Parathyroid adenoma (tissue), 2 donors: ENCODE measurements at regions not wholly inside any gene's neighbourhood (a gene's known extent, or its start where the extent isn't known, plus 50 kb on each side); places are given as distances from the start of the nearest gene placed in this dataset.

Experiments
- H2AFZ ChIP-seq: fragments of 300-600 bp; sonication (generic); one replicate; pipeline ENCODE4 v1.7.0; 2017; ENCODE audit warnings: antibody characterized with exemption, mild to moderate bottlenecking
- H3K27ac ChIP-seq: fragments of 300-600 bp; sonication (generic); one replicate; pipeline ENCODE4 v1.7.0; 2017
- H3K27me3 ChIP-seq: fragments of 300-600 bp; sonication (generic); one replicate; pipeline ENCODE4 v1.7.0; 2017; ENCODE audit warnings: low read length; ENCODE audit not compliant: control insufficient read depth, insufficient read depth
- H3K36me3 ChIP-seq: fragments of 300-600 bp; sonication (generic); one replicate; pipeline ENCODE4 v1.7.0; 2017; ENCODE audit warnings: low read length; ENCODE audit not compliant: control insufficient read depth, insufficient read depth
- H3K4me1 ChIP-seq: fragments of 300-600 bp; sonication (generic); one replicate; pipeline ENCODE4 v1.7.0; 2017; ENCODE audit warnings: control low read depth
- H3K4me2 ChIP-seq: fragments of 300-600 bp; sonication (generic); one replicate; pipeline ENCODE4 v1.7.0; 2017; ENCODE audit warnings: low read length
- H3K4me3 ChIP-seq: fragments of 300-600 bp; sonication (generic); one replicate; pipeline ENCODE4 v1.7.0; 2017; ENCODE audit warnings: low read depth, low read length
- H3K79me2 ChIP-seq: fragments of 300-600 bp; sonication (generic); one replicate; pipeline ENCODE4 v1.7.0; 2017; ENCODE audit warnings: control low read depth
- H3K9ac ChIP-seq: fragments of 300-600 bp; sonication (generic); one replicate; pipeline ENCODE4 v1.7.0; 2017; ENCODE audit warnings: mild to moderate bottlenecking
- H3K9me3 ChIP-seq: fragments of 300-600 bp; sonication (generic); one replicate; pipeline ENCODE4 v1.7.0; 2017; ENCODE audit warnings: low read length; ENCODE audit not compliant: control insufficient read depth
- TF ChIP-seq, protein P1 (sequence below): fragments of 300-600 bp; sonication (generic); IDR thresholded peaks from one replicate; pipeline ENCODE4 v1.7.0; 2017; ENCODE audit warnings: antibody characterized with exemption, mild to moderate bottlenecking
- donor health status: primary hyperparathyroidism.

DNA sequence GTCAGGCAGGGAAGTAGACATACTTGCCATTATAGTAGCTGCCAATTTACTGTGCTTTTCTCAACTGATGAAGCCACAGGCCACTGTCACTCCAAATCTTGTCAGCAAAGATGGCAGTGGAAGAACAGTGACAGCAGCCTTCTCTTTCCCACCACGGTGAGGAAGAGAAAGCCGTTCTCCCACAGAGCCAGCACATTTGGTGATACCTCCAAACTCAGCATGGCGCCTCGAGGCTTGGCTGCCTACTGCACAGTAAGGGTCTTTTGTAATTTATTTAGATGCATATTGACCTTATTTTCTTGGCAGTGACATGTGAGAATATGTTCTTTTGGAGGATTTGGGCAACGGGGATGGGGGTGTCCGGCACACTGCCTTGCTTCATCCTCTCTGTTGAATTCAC is 117.2 kb upstream of the CDH20 start:
- Histone ChIP-seq H3K4me3 (no peak overlapping the region), H3K27ac (no peak overlapping the region), H3K27me3 (no peaks in the 10 kb centered on the region), H2AFZ (no peak overlapping the region), H3K9me3 (no peaks in the 10 kb centered on the region), H3K4me1 (no peaks in the 10 kb centered on the region), H3K9ac (no peak overlapping the region), H3K36me3 (no peaks in the 10 kb centered on the region), H3K4me2 (no peak overlapping the region), H3K79me2 (no peaks in the 10 kb centered on the region)
- TF ChIP-seq, protein P1, sequence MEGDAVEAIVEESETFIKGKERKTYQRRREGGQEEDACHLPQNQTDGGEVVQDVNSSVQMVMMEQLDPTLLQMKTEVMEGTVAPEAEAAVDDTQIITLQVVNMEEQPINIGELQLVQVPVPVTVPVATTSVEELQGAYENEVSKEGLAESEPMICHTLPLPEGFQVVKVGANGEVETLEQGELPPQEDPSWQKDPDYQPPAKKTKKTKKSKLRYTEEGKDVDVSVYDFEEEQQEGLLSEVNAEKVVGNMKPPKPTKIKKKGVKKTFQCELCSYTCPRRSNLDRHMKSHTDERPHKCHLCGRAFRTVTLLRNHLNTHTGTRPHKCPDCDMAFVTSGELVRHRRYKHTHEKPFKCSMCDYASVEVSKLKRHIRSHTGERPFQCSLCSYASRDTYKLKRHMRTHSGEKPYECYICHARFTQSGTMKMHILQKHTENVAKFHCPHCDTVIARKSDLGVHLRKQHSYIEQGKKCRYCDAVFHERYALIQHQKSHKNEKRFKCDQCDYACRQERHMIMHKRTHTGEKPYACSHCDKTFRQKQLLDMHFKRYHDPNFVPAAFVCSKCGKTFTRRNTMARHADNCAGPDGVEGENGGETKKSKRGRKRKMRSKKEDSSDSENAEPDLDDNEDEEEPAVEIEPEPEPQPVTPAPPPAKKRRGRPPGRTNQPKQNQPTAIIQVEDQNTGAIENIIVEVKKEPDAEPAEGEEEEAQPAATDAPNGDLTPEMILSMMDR, result no peak

DNA sequence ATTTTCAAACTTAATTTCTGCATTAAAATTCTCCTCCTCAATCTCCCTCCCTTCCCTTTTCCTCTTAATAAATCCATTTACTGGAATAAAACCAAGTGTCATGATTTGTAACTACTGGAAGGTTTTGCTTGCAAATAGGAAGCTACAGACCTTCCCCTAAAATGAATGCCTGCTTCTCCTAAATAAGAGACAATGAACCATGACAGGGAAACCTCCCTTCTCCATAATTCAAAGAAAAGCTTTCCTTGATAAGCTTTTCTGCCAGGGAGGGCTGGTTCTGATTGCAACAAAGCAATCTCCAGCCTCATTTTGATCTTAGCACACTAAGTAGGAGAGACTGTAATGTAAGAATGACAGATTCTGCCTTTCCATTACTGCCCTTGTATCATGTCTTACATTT is 111.0 kb upstream of the CDH20 start:
- H3K27ac ChIP-seq, result no peak overlapping the region
- no peaks in the 10 kb centered on the region for H3K9me3 ChIP-seq
- H3K27me3 ChIP-seq, result no peaks in the 10 kb centered on the region
- no peak overlapping the region for H3K4me2 ChIP-seq
- TF ChIP-seq, protein P1, result no peak
- no peak overlapping the region for H3K4me3 ChIP-seq
- no peak overlapping the region for H3K9ac ChIP-seq
- no peaks in the 10 kb centered on the region for H3K4me1 ChIP-seq
- no peaks in the 10 kb centered on the region for H3K79me2 ChIP-seq
- no peaks in the 10 kb centered on the region for H3K36me3 ChIP-seq
- H2AFZ ChIP-seq, result no peak overlapping the region

DNA sequence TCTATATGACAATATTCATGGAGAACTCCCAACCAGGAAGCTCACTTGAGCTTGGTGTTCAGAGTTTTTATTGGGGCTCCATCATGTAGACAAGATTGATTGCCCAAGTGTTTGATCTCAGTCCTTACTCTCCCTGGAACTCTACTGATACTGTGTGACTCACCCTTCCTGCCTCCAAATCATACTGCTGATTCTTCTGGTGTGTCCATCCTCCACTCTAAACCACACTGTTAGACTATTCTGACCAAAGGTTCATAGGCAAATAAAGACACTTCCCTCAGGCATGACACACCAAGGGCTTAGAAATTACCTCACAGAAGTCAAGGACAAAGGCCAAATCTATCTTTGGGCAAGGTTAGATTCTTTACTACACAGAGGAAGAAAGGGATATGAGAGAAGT is 107.9 kb upstream of the CDH20 start:
- H3K4me3 ChIP-seq, result no peak overlapping the region
- no peaks in the 10 kb centered on the region for H3K79me2 ChIP-seq
- no peaks in the 10 kb centered on the region for H3K36me3 ChIP-seq
- H2AFZ ChIP-seq, result no peak overlapping the region
- no peaks in the 10 kb centered on the region for H3K4me1 ChIP-seq
- TF ChIP-seq, protein P1, result no peak
- no peak overlapping the region for H3K27ac ChIP-seq
- H3K4me2 ChIP-seq, result no peak overlapping the region
- no peak overlapping the region for H3K9ac ChIP-seq
- no peaks in the 10 kb centered on the region for H3K9me3 ChIP-seq
- H3K27me3 ChIP-seq, result no peaks in the 10 kb centered on the region

GRCh38 chr18:61236356-61237057 is 96.7 kb upstream of the CDH20 start:
- TF ChIP-seq, protein P1, result no peak

DNA sequence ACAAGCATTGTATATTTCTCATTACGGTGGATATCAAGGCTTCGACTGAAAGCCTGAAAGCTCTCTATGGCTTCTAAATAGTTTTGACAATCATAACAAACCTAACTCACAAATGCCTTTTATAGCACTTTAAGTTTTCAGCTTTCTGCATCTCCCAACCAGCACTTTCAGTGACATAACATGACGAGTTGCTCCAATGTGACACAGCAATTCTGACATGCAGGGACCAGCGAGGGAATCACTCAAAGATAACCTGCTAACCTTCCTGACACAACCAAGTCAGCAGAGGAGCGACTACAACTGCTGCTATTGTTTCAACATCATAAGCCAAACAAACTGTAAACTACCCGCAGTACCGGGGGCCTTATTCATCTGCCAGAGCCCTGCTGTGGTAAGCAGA is 95.7 kb upstream of the CDH20 start:
- H3K9me3 ChIP-seq, result no peaks in the 10 kb centered on the region
- no peaks in the 10 kb centered on the region for H3K4me1 ChIP-seq
- no peaks in the 10 kb centered on the region for H3K79me2 ChIP-seq
- no peaks in the 10 kb centered on the region for H3K36me3 ChIP-seq
- H3K27me3 ChIP-seq, result no peaks in the 10 kb centered on the region
- H3K4me2 ChIP-seq, result no peak overlapping the region
- H2AFZ ChIP-seq, result no peak overlapping the region
- H3K9ac ChIP-seq, result no peak overlapping the region
- H3K27ac ChIP-seq, result no peak overlapping the region
- TF ChIP-seq, protein P1, result no peak
- H3K4me3 ChIP-seq, result no peak overlapping the region

More at GRCh38 chr18:61236356-61237057, 96.7 kb upstream of the CDH20 start:
- Histone ChIP-seq H3K9me3 (no peaks in the 10 kb centered on the region), H3K4me3 (no peak overlapping the region), H3K4me2 (no peak overlapping the region), H2AFZ (no peak overlapping the region), H3K27me3 (no peaks in the 10 kb centered on the region), H3K9ac (no peak overlapping the region), H3K36me3 (no peaks in the 10 kb centered on the region), H3K79me2 (no peaks in the 10 kb centered on the region), H3K4me1 (no peaks in the 10 kb centered on the region), H3K27ac (no peak overlapping the region)
